Breast epithelium (tissue), 4 donors: ENCODE measurements at regions not wholly inside any gene's neighbourhood (a gene's known extent, or its start where the extent isn't known, plus 50 kb on each side); places are given as distances from the start of the nearest gene placed in this dataset.

Source experiments
- DNase-seq, 2 donors: peaks; one replicate each; pipeline ENCODE4 v3.0.0-alpha.2; 2019; ENCODE audit warnings: low spot score in 2 of 2
- H3K27ac ChIP-seq, 2 donors: fragments of 200-600 bp; sonication (generic) in 1 of 2; one replicate each; pipeline ENCODE4 v1.5.1; 2016 to 2019; ENCODE audit warnings: mild to moderate bottlenecking in 1 of 2
- H3K27me3 ChIP-seq, 2 donors: fragments of 200-600 bp; sonication (generic) in 1 of 2; one replicate each; pipeline versions ENCODE4 v1.5.1 to v1.6.0; 2017 to 2019; ENCODE audit warnings: control low read depth in 1 of 2, mild to moderate bottlenecking in 1 of 2
- H3K36me3 ChIP-seq: fragments of 200-600 bp; one replicate; pipeline ENCODE4 v1.5.1; 2019
- H3K4me1 ChIP-seq, 2 donors: fragments of 200-600 bp; sonication (generic); one replicate each; pipeline ENCODE4 v1.5.1; 2016 to 2019; ENCODE audit warnings: control low read depth in 1 of 2
- H3K4me3 ChIP-seq, 3 donors: fragments of 200-600 bp; sonication (generic); 1 replicate in 2 of 3; 2 replicates in 1 of 3; pipeline ENCODE4 v1.5.1; 2016 to 2019; ENCODE audit warnings: mild to moderate bottlenecking in 3 of 3, moderate library complexity in 2 of 3
- H3K9me3 ChIP-seq, 2 donors: fragments of 200-600 bp; sonication (generic) in 1 of 2; one replicate each; pipeline ENCODE4 v1.5.1; 2016 to 2019; ENCODE audit warnings: control low read depth in 1 of 2
- POLR2A ChIP-seq: fragments of 450-650 bp; IDR thresholded peaks from one replicate; pipeline ENCODE4 v1.6.1; 2016; ENCODE audit warnings: antibody characterized with exemption, mild to moderate bottlenecking, moderate library complexity
- POLR2AphosphoS5 ChIP-seq, 3 donors: sonication (generic); formaldehyde crosslinking; IDR thresholded peaks; one replicate each; pipeline ENCODE4 v1.6.1; 2017; ENCODE audit warnings: antibody characterized with exemption in 3 of 3
- intact Hi-C: fragments of 100-400 bp; cut with DNase I; formaldehyde crosslinking; loops from one replicate; pipeline ENCODE4 v1.15.1; 2023; ENCODE audit warnings: low total_unique reads
- TF ChIP-seq, protein P1 (sequence below), 3 donors: fragments of 450-650 bp; IDR thresholded peaks; one replicate each; pipeline ENCODE4 v1.5.1; 2016 to 2017; ENCODE audit warnings: antibody characterized with exemption in 3 of 3, mild to moderate bottlenecking in 3 of 3, moderate library complexity in 3 of 3

DNA sequence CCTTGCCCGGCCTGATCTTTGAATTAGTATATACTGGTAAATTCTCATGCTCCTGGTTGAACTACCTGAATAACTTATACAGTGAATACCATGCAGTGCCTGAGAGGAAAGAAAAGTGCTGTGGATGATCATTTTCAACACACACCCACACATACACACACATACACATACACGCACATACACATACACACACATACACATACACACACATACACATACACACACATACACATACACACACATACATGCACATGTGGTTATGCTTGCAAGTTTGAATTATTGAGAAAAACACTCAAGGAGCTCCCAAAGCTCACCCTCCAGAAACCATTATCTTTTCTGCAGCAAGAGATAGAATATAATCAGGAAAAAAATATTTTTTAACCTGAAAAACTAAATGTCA lies 366.9 kb upstream of the RASGEF1B start:
- Histone ChIP-seq H3K36me3 (no peaks in the 10 kb centered on the region), H3K4me1 (no peaks in the 10 kb centered on the region), H3K27ac (no peak overlapping the region), H3K9me3 (no peaks in the 10 kb centered on the region), H3K4me3 (no peak overlapping the region), H3K27me3 (no peaks in the 10 kb centered on the region)
- TF ChIP-seq POLR2AphosphoS5 (IDR thresholded peaks at IDR 0.05): no peak
- no peak for TF ChIP-seq POLR2A
- TF ChIP-seq, protein P1, sequence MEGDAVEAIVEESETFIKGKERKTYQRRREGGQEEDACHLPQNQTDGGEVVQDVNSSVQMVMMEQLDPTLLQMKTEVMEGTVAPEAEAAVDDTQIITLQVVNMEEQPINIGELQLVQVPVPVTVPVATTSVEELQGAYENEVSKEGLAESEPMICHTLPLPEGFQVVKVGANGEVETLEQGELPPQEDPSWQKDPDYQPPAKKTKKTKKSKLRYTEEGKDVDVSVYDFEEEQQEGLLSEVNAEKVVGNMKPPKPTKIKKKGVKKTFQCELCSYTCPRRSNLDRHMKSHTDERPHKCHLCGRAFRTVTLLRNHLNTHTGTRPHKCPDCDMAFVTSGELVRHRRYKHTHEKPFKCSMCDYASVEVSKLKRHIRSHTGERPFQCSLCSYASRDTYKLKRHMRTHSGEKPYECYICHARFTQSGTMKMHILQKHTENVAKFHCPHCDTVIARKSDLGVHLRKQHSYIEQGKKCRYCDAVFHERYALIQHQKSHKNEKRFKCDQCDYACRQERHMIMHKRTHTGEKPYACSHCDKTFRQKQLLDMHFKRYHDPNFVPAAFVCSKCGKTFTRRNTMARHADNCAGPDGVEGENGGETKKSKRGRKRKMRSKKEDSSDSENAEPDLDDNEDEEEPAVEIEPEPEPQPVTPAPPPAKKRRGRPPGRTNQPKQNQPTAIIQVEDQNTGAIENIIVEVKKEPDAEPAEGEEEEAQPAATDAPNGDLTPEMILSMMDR (IDR thresholded peaks at IDR 0.05): no peak
- no peak for DNase-seq
- intact Hi-C loops: no loop called here

- Histone ChIP-seq H3K9me3 (no peaks in the 10 kb centered on the region), H3K36me3 (no peaks in the 10 kb centered on the region), H3K27ac (no peak overlapping the region), H3K4me3 (no peak overlapping the region), H3K4me1 (no peaks in the 10 kb centered on the region), H3K27me3 (no peaks in the 10 kb centered on the region)
- TF ChIP-seq, protein P1 (IDR thresholded peaks at IDR 0.05): no peak
- TF ChIP-seq POLR2A (no peak), POLR2AphosphoS5 (IDR thresholded peaks at IDR 0.05) (no peak)
- no peak for DNase-seq
- intact Hi-C loops: no loop called here
Measured at GRCh38 chr4:81836716-81837115, 365.0 kb upstream of the RASGEF1B start.

DNA sequence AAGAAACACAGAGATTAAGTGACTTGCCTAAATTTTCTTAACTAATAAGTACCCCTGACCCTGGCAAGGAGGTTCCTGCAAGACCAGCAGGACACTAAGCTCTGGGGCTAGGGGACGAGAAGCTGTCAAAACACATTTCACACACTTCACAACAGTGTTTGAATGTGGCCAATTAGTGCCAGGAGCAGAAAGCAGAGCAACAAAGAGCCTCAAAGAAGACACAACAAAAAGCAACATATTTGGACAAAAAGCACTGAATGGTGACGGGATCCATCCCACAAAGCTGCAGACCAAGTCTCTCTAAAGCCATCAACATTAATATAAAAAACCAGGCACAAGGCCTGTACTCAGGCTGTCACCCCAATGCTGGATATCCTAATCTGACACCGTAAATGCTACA lies 361.9 kb upstream of the RASGEF1B start:
- no peak for TF ChIP-seq POLR2A
- Histone ChIP-seq H3K36me3 (no peaks in the 10 kb centered on the region), H3K9me3 (no peaks in the 10 kb centered on the region), H3K4me3 (no peak overlapping the region), H3K27me3 (no peaks in the 10 kb centered on the region), H3K27ac (no peak overlapping the region), H3K4me1 (no peaks in the 10 kb centered on the region)
- DNase-seq: no peak
- intact Hi-C loops: no loop called here

GRCh38 chr4:81828991-81829390 lies 357.3 kb upstream of the RASGEF1B start:
- Histone ChIP-seq H3K27ac (no peak overlapping the region), H3K4me1 (no peaks in the 10 kb centered on the region), H3K27me3 (no peaks in the 10 kb centered on the region), H3K4me3 (no peak overlapping the region), H3K36me3 (no peaks in the 10 kb centered on the region), H3K9me3 (no peaks in the 10 kb centered on the region)
- no peak for DNase-seq
- intact Hi-C loops: no loop called here
- TF ChIP-seq POLR2AphosphoS5 (IDR thresholded peaks at IDR 0.05) (no peak), POLR2A (no peak)
- TF ChIP-seq, protein P1 (IDR thresholded peaks at IDR 0.05): no peak

DNA sequence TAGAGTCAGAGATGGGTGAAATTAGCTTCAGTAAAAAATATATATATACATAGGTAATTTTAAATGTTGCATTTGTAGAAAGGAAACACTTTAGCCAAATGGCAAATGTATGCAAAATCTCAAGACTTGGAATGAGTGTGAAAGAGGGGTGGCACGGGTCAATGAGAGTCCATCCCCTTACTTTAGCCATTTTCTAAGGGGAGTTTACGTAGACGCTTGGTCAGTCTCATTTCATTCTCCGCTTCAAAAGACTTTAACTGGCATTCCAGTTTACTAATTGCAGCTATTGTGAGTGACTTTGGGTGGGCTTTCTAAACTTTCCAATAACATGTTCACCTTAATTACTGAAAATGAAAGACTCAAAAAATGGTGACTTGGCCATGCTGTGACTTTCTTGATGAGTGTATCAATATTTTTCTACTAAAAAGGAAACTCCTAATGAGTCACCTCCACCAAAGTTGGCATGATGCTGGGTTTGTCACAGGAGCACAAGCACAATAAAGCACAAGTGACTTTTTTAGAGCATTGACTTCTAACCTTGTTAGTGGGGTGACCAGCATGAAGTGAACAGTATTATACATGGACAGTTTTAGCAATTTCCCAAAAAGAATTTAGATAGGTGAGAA lies 356.0 kb upstream of the RASGEF1B start:
- no peaks in the 10 kb centered on the region for H3K36me3 ChIP-seq
- intact Hi-C loops: no loop called here
- no peaks in the 10 kb centered on the region for H3K4me1 ChIP-seq
- DNase-seq: no peak
- no peak for TF ChIP-seq POLR2AphosphoS5 (IDR thresholded peaks at IDR 0.05)
- no peaks in the 10 kb centered on the region for H3K9me3 ChIP-seq
- no peak overlapping the region for H3K4me3 ChIP-seq
- H3K27ac ChIP-seq: no peak overlapping the region
- H3K27me3 ChIP-seq: no peaks in the 10 kb centered on the region

DNA sequence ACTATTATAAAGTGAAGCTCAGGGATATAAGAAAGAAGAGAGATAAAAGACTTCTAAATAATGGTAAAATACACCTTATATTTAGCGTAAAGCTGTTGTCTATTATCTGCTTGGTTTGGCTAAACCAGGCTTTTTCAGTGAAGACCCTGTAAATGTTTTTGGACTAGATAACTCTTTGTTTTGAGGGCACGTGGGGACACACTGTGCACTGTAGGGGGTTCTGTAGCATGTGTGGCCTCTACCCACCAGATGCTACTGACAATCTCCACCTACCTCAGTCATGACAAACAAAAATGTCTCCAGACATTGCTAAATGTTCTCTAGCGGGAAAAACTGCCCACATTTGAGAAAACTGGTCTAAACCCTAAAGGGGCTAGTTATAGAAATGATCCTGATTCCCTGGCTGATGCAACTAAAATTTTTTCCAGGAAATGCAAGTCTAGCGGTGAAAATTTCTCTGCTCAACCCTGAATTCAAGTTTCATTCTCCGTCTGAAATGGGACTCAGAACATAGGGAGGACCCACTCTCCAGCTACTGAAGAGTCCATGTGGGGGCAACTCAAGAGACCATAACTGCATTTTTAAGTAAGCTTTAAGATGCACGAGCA lies 355.2 kb upstream of the RASGEF1B start:
- intact Hi-C loops: no loop called here

More for the DNA sequence above, 355.2 kb upstream of the RASGEF1B start:
- Histone ChIP-seq H3K9me3 (no peaks in the 10 kb centered on the region), H3K27me3 (no peaks in the 10 kb centered on the region), H3K27ac (no peak overlapping the region), H3K4me1 (no peaks in the 10 kb centered on the region), H3K36me3 (no peaks in the 10 kb centered on the region), H3K4me3 (no peak overlapping the region)
- TF ChIP-seq POLR2A (no peak), POLR2AphosphoS5 (IDR thresholded peaks at IDR 0.05) (no peak)
- TF ChIP-seq, protein P1 (IDR thresholded peaks at IDR 0.05): no peak
- DNase-seq: no peak
